ENCODE measurements at regions not wholly inside any gene's neighbourhood (a gene's known extent, or its start where the extent isn't known, plus 50 kb on each side); places are given as distances from the start of the nearest gene placed in this dataset.

DNA sequence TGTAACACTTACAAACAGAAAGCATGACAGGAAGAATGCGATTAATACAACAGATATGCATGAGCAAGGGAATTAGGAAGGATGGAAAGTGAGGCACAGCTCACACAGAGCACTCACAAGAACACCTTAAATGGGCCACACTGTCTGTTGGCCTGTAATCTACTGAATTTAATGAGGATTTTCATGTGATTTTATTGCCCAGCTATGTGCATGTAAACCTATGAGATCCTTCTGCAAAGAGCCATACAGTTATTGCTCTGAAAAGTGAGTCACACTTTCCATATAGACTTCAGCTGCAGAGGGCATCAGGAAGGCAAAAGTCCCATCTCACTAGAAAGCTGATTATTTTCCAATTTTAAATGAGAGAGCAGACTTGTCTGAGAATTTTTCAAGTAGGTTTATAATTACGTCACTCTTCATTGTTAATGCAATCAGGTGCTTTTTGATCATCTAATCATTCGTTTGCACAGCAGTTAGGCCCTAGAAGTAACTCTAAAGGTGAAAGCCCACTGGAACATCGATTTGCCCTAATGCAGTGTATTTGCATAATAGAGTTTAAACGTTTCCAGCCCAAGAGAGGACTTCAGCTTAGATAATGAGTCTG, 832.7 kb upstream of the INTU start:
- no peak overlapping the region for H2AFZ ChIP-seq (ENCODE audit: low read length)
- WGBS (ENCODE audit: low lambda C conversion rate): 0% methylated on average over 5 of the region's 5 CpGs
- H3K9ac ChIP-seq (ENCODE audit: insufficient read depth, low read depth, low read length): no peak overlapping the region
- no peaks in the 10 kb centered on the region for H3K27me3 ChIP-seq (ENCODE audit: control insufficient read depth in 1 of 2, insufficient read depth in 2 of 2, low read length in 2 of 2)
- H3K27ac ChIP-seq (ENCODE audit: extremely low read length, insufficient read depth, low read length): no peak overlapping the region
- POLR2A ChIA-PET: no interaction called here
- H3K4me2 ChIP-seq (ENCODE audit: low read depth, low read length): no peak overlapping the region
- H3K4me3 ChIP-seq (replicated peaks in 1 of 3; ENCODE audit: insufficient read depth in 1 of 3, low read depth in 2 of 3, low read length in 3 of 3): no peak overlapping the region
- TF ChIP-seq ZNF512 (CRISPR knock-in tag; IDR thresholded peaks at IDR 0.05) (no peak), FOXP1 (IDR thresholded peaks at IDR 0.05) (no peak), FOXP1 (CRISPR knock-in tag; IDR thresholded peaks at IDR 0.05) (no peak), LBX2 (CRISPR knock-in tag; IDR thresholded peaks at IDR 0.05; ENCODE audit: borderline replicate concordance) (no peak), SATB2 (CRISPR knock-in tag; IDR thresholded peaks at IDR 0.05) (no peak), ZNF558 (CRISPR knock-in tag; IDR thresholded peaks at IDR 0.05; ENCODE audit: borderline replicate concordance) (no peak), CREB1 (IDR thresholded peaks at IDR 0.05) (peak; percentile 37; the same call in 1 of the 2 replicates), CREB1 (CRISPR knock-in tag; IDR thresholded peaks at IDR 0.05) (no peak), CERS6 (CRISPR knock-in tag; IDR thresholded peaks at IDR 0.05) (no peak), ZNF674 (CRISPR knock-in tag; IDR thresholded peaks at IDR 0.05; ENCODE audit: low read depth) (no peak), ZNF138 (CRISPR knock-in tag; IDR thresholded peaks at IDR 0.05; ENCODE audit: low read depth) (no peak), ATF7 (IDR thresholded peaks at IDR 0.05) (peak; percentile 62), ATF7 (CRISPR knock-in tag; IDR thresholded peaks at IDR 0.05) (no peak), GTF3A (CRISPR knock-in tag; conservative IDR thresholded peaks at IDR 0.05) (no peak)
- TF ChIP-seq, protein P1, sequence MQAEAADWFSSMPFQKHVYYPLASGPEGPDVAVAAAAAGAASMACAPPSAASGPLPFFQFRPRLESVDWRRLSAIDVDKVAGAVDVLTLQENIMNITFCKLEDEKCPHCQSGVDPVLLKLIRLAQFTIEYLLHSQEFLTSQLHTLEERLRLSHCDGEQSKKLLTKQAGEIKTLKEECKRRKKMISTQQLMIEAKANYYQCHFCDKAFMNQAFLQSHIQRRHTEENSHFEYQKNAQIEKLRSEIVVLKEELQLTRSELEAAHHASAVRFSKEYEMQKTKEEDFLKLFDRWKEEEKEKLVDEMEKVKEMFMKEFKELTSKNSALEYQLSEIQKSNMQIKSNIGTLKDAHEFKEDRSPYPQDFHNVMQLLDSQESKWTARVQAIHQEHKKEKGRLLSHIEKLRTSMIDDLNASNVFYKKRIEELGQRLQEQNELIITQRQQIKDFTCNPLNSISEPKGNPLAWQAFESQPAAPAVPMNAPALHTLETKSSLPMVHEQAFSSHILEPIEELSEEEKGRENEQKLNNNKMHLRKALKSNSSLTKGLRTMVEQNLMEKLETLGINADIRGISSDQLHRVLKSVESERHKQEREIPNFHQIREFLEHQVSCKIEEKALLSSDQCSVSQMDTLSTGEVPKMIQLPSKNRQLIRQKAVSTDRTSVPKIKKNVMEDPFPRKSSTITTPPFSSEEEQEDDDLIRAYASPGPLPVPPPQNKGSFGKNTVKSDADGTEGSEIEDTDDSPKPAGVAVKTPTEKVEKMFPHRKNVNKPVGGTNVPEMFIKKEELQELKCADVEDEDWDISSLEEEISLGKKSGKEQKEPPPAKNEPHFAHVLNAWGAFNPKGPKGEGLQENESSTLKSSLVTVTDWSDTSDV (CRISPR knock-in tag; IDR thresholded peaks at IDR 0.05): no peak
- H3K79me2 ChIP-seq (ENCODE audit: insufficient read depth, low read length): no peaks in the 10 kb centered on the region
- H4K20me1 ChIP-seq (ENCODE audit: insufficient read depth, low read length): no peaks in the 10 kb centered on the region
- CTCF ChIA-PET (ENCODE audit: low intra/inter-chr PET ratio, low total read pairs): no interaction called here
- FAIRE-seq (no peak), ATAC-seq (no peak), DNase-seq (ENCODE audit: low spot score) (no peak)
- in situ Hi-C loops (cut with HindIII; ENCODE audit: extremely low pct_ligation_motif_present, low pct_unique_long_range_greater_than_20kb) (no loop called here), intact Hi-C loops (cut with micrococcal nuclease; ENCODE audit: unreplicated experiment) (no loop called here)
- H3K9me3 ChIP-seq (ENCODE audit: low read length): no peaks in the 10 kb centered on the region
- BruUV-seq (replicated peaks): no TSS peak
- no peaks in the 10 kb centered on the region for H3K4me1 ChIP-seq (ENCODE audit: insufficient read depth, low read length)
- no peaks in the 10 kb centered on the region for H3K36me3 ChIP-seq (replicated peaks in 1 of 2; ENCODE audit: control insufficient read depth in 1 of 2, insufficient read depth in 2 of 2, low read length in 2 of 2)
